ENCODE measurements at regions not wholly inside any gene's neighbourhood (a gene's known extent, or its start where the extent isn't known, plus 50 kb on each side); places are given as distances from the start of the nearest gene placed in this dataset.

DNA sequence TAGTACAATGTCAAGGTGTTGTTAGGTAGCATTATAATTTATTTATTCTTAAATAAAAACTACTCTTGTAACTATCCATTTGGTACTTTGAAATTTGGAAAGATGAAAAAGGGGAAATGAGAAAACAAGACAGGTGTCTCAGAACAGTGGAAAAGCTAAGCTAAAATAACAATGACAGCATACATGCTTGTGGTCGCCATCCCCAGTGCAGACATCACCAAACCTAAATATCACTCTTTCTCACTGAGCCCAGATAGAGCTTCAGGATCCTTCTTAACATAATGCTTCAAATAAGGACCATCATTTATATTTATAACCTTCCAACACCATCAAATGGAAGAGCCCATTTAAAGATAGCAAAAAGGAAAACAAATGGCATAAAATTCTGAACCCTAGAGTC, 434.4 kb upstream of the BRINP1 start:
- no peak for DNase-seq

DNA sequence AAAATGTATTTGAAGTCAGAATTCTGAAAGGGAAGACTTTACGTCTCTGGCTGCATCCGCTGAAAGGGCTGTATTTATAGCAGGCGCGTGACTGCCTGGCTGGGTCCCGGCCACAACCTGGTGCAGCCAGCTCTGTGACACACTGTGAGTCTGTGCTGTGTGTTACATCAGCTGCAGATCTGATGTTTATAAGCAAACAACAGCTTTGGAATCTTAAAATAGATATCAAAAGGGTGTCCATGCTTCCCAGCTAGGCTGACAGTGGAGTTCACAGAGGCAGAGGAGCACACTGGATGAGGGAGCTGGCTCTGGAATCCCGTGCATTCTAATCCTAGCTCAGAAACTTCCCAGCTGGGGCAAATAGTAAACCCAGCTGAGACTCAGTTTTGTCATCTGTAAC, 433.4 kb upstream of the BRINP1 start:
- DNase-seq, result no peak

DNA sequence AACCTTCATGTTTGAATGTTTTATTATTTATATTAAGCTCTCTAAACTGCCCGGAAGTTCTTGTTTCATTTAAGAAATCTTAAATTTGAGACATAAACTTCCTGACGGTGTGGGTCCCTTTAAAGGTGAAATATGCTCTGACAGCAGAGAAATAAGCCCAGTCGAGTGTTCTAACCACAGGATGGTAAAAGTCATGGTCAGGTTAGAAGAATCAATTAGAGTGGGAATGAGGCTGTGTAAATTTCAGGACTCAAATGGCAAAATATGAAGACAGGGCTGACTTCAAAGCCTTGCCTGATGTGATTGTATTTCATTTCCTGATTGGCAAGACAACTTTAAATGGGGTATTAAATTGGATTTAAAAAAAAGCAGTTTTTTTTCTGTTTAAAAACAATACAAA, 432.9 kb upstream of the BRINP1 start:
- DNase-seq, result no peak

DNA sequence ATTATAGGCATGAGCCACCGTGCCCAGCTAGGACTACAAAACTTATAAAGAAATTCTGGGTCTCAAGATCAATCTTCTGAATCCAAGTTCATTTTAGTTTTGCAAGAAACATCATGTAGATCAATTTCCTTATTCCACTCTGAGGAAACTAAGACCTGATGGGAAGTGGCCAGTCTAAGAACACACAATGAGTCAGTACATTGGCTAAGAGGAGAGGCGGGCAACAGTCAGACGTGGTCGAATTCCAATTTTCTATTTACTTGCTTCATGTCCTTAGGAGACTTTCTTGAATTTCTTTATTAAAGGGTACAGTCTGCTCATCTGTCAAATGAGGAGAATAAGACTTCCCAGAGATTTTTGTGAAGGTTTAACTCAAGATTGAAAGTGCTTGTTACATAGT, 432.1 kb upstream of the BRINP1 start:
- no peak for DNase-seq

DNA sequence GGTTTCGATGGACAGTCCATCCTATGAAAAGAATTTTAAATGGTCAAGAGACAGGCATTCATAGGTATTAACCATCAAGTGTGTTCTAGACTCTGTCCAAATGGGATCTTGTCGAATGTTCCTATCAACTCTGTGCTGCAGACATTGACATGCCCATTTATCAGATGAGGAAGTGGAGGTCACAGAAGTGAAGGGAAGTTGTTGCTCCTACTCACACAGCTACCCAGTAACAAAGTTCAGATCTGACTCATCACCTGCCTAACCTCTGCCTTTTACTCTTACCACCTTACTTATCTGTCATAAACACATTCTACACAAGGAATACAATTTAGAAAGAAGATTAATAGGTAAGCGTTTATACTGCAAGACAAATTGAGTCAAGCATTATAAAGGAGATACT, 426.2 kb upstream of the BRINP1 start:
- no peak for DNase-seq

DNA sequence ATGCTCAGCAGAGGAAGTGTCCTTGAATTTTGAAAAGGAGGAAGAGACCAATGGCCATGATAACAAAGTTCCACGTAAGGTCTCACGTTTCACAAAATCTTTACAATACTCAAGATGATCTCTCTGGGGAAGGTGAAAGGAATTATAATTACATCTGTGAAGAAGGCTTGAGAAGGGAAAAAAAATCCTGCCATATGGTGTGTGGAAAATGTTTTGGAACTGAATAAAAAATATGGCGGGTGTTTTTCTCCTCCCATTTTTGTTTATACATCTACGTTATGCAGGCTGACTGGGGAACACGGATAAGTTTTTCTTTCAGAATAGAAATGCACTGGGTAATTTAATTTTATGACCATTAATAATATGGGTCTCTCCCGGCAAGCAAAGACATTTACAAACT, 425.6 kb upstream of the BRINP1 start:
- DNase-seq, result no peak

DNA sequence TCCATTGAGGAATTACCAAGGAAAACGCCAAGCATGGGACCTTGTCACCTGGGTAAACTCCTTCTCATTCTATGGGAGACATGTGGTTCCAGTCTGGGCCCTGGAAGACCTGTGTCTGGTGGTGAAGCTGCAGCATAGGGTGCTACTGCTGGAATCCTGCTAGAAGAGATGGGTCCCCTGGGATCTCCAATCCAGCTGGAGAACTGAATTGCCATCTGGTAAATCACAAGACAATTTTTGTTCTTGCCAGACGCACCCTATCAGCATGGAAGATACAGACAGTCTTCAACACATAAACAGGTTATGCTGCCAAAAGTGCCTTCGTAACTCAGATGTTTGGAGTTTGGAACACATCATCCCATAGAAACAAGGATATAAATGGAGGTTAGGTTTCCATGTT, 424.0 kb upstream of the BRINP1 start:
- DNase-seq, result no peak

DNA sequence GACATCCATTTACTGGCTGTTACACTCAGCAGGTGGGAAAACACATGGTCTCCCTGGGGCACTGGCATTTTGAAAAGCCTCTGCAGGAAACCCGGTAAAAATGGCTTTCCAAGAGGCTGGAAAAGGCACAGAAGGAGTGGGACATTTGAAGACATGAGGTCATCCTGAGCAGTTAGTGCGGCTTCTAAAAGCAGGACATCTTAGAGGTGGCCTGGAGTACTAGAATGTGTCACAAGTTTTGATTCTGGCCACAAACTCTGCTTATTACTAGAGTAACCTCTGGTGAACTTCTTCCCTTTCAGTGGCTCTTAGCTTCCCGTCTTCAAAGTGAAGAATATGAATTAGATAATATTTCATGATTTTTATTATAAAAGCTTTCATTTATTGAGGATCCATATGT, 423.0 kb upstream of the BRINP1 start:
- no peak for DNase-seq

DNA sequence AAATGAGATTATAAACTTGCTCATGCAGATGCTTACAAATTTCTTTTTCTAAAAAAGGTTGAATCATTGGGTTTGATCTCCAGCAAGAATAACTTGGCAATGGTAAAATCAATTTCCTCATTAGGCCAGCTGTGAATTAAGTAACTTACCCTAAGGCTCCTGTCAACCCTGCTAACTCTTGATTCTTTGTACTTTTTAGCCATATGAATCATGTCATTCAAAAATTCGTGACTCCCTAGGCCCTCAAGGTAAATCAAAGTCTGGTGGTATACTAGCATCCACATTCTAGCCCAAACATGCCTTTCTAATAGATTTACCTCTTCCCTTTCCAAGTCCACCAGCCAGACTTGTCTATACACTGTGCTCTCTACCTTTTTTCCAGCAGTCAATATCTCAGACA, 420.8 kb upstream of the BRINP1 start:
- no peak for DNase-seq

DNA sequence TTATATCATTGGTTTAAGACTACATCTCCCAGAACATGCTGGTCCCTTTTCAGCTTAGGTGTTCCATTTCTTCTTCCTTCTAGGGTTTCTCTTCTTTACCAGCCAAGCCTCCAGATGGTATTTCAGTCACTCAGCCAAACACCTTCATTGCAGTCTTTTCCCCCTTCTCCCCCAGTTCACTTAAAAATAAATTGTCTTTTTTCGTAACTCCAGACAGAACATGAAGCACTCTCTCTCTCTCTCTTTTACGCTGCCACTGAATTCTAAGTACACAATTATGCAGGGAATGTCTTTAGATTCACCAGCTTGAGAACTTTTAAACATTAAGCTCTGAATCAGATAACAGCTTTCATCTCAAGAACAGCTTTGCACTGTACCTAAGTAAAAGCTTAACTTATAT, 419.7 kb upstream of the BRINP1 start:
- no peak for DNase-seq

DNA sequence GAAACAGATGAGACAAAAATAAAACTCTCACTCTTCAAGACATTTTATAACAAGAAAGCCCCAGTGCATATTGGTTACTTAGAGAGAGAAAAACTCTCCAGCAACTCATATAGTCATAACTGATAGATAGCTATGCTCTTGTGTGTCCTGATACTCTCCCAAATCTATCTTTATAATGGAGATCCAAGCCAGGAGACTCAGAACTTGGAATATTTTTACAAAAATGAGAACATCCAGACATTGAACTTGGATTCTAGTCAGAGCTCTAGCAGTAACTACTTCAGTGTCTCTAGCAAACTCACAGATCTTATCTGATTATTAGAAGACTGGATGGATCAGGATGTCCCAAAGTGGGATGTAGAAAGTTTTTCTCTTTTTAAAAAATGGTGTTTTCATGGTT, 412.7 kb upstream of the BRINP1 start:
- DNase-seq, result no peak

DNA sequence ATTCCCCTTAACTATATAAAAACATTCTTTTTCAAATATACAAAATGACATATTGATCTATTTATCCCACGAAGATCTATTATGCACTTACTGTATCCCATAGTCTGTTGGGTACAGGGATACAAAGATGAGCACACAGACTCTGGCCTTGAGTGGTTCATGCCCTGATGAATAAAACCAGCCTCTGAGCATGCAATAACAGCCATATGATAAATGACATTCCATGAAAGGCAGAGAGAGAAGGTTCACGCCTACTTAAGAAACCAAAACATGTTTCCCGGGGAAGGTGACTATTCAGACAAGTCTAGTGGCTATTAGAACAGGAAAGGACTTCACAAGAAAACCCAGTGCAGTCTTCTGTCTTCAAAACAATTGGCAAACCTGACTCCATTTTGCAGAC, 406.2 kb upstream of the BRINP1 start:
- no peak for DNase-seq

DNA sequence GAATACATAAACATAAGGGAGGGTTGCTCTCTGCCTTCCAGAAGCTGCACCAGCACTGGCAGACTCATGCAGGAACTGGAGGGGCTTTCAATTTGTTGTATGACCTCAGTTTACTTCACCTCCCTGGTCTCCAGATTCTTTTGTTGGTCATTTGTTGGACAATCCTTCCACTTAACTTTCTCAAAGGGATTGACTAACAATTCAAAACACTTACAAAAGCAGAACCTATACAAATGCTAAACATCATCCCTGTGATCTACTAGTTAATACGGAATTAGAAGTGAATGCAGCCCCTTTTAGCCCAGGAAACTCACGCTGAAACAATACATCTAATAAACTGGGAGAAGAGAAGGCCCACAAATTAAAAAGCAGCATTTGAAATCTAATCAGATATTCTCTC, 404.6 kb upstream of the BRINP1 start:
- no peak for DNase-seq

DNA sequence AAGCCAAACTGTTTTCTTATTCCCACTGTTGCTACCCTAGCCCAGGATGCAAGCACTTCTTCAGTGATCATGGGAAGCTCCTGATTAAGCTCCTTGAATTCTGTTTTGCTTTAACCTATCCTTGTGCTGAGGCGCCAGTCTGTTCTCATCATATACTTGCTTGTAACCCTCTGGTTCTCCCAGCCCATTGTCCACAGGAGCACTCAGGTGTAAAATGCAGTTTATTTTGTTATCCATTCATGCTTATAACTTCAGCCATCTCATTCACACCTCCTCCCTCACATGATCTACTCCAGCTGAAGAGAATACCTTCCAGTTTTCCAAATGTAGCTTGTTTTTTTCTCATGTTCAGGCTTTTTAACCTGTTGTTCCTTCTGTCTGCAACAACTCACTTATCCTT, 402.1 kb upstream of the BRINP1 start:
- no peak for DNase-seq

DNA sequence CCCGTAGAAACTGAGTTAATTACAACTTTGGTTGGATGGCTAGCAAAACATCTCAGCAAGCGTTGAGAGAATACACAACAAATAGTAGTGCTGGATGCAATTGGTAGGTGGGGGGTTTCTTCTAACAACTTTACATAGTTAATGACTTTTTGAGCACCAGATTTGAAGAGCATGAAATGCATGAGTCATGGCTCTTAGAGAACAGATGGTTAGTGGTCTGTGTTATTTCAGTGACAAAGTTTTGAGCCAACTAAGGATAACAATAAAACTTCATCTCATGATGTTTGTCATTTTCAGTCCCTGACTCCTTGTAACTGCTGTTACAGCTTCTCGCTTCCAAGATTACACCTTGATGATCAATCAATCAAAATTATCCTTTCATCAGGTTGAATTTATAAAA, 399.0 kb upstream of the BRINP1 start:
- no peak for DNase-seq

DNA sequence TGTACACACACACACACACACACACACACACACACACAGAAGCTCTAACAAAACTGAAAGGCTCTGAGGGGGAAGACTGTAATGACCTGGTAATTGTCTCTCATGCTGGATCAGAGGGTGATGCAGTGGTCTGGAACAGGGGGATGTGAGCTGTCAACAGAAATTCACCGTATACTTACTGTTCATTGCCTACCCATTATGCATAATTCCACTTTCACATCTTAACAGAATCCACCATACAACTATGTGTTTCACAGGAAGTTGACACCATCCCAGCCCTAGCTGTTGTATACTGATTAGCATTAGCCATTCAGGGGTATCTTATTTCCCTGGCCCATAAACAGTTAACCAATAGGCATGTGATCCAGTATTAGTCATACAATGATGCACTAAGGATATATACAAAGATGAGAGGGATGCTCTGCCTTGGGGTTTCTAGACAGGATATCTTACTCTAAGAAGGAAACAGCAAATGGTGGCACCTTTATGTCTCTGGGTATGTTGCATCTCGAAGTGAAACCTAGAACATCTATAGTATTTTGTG, 396.5 kb upstream of the BRINP1 start:
- DNase-seq, result no peak

DNA sequence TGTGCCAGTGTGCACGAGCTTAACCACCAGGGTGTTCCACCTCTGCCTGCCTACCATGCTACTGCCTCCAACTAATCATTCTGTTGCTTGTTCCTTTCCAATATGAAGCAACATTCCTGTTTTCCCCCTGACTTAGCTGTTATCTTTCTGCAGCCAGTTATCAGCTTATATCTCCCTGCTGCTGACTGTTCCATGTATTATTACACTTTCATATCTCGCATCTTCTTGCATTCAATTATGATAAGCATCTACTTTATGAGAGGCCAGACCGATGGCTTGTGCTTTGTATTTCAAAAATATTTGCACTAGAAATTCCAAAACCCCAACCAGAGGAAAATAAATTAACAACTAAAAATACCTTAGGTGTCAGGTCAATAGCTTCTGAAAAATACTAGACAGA, 394.0 kb upstream of the BRINP1 start:
- no peak for DNase-seq

DNA sequence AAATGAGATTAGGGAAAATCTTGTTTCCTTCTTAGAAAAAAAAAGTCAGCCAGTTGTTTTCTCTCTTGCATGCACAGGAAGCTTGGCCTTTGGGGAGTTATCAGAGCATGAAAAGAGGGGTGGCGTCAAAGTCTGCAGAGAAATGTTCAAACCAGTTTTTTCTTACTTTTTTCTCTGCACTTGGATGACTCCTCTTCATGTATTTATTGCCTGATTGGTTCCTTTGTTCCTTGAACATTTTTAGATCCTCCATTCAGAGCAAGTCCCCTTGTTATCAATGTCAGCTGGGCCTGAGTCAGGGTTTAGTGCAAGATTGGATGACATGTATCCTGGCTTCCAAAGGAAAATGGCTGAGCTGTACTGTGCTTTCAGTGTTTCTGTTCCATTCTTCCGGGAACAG, 392.6 kb upstream of the BRINP1 start:
- DNase-seq, result no peak

DNA sequence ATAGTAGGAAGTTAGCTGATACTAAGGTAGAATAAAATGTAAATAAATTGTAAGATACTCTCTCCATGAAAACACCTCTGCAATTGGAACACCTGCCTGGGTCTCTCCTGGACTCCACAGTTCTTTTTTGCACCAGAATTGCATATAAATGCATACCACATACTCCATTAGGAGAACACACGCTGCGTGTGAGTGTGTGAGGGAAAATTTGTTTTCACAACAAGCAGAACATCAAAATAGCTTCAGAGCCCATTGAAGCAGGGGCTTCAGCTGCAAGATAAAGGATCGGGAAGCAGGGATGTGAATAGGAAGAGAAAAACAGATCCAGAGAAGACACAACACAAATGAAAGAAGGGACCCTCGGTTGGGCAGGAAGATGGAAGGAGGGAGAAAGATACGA, 389.8 kb upstream of the BRINP1 start:
- no peak for DNase-seq

DNA sequence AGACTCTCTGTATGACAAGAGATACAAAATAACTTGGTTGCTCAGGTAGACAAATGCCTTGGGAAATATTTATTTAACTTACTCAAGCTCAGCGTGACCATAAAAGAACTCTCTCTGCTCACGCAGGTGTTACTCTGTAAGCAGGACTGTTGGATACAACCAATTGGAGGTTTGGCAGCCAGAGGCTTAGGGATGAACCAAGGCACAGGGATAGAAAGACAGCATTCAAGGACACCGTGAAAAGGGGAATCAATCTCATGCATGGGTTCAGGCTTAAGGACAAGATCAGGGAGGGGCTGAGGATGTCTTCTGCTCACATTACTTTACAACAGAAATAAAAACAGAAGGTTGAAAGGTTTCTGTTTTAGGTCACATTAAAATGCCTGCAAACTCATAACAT, 389.0 kb upstream of the BRINP1 start:
- no peak for DNase-seq

DNA sequence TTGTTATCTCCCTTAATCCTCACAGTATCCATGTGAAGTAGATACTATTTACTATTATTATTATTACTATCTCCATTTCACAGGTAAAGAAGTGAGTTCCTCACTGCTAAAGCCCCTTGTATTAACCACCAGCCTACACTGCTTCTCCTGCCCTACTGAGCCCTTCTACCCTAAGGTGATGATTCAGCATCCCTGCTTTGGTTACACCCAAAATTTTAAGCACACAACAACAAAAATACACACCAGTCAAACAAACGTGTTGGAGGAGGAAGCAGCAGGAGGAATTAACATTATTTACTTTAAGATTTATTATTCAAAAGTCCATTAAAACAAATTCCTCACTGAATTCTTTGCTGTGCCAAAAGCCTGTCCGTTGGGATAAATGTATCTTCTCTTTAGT, 370.2 kb upstream of the BRINP1 start:
- DNase-seq, result no peak

DNA sequence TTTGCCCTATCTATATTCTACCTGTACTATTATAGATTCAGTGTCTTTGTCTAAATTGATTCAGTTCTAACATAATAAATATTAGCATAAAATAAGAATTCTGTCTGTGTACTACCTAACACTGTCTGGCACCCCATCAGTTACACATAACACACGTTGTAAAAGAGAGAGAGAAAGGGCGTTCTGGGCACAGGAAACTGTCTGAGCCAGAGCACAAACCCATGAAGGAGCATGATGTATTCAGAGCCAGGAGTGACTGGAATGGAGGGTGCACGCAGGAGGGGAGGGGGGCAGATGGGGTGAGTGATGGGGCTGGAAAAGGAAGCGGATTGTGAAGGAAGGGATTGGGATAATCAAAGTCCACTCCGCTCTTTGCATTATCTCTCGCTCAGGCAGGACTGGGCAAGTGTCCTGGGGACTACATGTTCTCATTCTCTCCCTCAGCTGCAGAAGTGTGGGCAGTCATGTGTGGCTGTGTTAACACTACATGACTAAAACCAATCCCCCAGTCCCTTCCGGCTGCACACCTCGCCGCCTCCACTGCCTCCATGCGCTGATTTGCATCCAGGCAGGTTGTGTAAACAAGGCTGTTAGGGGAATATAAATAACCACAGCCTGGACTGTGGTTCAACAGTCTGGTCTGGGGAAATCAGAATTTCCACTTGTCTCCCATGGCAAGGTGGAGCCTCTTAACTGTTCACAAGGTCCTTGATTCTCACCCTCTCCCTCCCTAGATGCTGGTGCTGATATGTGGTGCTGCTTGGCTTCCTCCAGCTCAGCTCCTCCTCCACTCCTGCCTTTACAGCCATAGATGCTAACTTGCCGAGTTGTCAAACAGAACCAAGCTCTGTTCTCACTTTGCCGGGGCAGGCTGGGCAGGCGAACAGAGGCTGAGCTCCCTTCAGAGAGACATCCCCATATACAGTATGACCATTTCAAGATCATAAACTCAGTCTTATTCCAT, 367.5 kb upstream of the BRINP1 start:
- no peak for DNase-seq

DNA sequence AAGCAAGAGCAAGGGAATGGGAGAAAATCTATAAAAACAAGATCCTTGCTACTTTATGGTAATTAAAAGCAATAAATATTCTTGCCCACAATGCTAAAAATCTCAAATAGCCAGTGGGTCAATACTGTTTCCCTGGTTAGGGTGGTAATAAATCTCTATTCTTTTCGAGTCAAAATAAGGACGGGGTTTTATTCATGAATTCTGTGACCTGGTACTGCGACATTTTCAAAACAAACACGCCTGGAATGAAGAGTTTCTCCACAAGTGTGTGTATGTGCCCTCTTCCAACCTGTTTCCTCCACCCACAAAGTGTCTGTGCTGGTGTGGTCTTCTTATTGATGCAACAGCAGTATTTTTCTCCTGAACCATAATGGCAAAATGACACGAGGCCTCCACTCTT, 358.8 kb upstream of the BRINP1 start:
- no peak for DNase-seq

DNA sequence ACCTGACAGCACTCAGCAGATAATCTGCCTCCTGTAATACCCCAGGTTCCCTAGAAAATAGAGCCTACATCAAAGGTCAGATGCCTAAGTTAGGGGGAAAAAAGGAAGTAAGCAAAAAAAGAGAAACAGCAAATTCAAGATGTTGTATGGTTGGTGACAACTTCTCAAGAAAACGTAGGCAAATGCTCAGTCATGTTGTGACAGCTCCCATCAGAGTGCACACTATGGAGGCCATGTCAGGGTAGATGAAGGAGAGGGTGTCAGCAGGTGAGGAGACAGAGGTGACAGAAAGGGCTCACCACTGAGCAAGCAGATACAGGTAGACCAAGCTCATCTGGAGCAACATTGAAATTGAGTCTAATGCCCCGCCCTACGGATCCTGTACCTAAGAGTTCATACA, 356.8 kb upstream of the BRINP1 start:
- DNase-seq, result no peak

DNA sequence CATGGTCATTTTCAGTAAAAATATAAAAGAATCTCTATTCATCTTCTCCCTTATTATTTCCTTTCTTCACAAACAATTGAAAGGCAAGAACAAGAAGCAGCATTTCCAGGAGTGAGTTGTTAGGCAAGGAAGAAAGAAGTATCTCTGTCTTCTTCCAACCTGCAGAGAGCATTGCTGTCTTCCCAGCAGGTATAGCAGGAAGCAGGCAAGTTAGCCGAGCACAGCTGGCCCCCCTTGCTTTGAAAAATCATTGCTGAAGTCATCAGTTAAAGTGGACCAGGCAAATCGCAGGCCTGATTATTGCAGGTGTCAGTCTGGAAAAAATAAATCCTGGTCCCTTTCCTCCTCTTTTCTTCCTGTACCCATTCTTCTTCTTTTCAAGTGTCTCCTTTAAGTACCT, 353.1 kb upstream of the BRINP1 start:
- DNase-seq, result no peak

All from NCI-H2227 treated with DMSO at 0.1 percent for 48 hours (cell line).